Thyroid gland (tissue), 4 donors: ENCODE measurements at regions not wholly inside any gene's neighbourhood (a gene's known extent, or its start where the extent isn't known, plus 50 kb on each side); places are given as distances from the start of the nearest gene placed in this dataset.

Experiments used
- CTCF ChIP-seq, 6 experiments: fragments of 200-600 bp in 3 of 6; fragments of 450-650 bp in 3 of 6; sonication (generic) in 3 of 6; IDR thresholded peaks; one replicate each; pipeline ENCODE4 v1.5.1; 2016 to 2019; ENCODE audit warnings: antibody characterized with exemption in 6 of 6, mild to moderate bottlenecking in 2 of 6, inconsistent platforms in 1 of 6, moderate library complexity in 1 of 6
- POLR2A ChIP-seq, 2 donors: fragments of 450-650 bp; IDR thresholded peaks; one replicate each; pipeline ENCODE4 v1.6.1; 2017; ENCODE audit warnings: antibody characterized with exemption in 2 of 2, mild to moderate bottlenecking in 2 of 2, moderate library complexity in 1 of 2

- TF ChIP-seq CTCF (IDR thresholded peaks at IDR 0.05) (no peak), POLR2A (IDR thresholded peaks at IDR 0.05) (no peak)
Measured at GRCh38 chr5:27503813-27504212, 465.4 kb upstream of the CDH9 start.
